ENCODE measurements at regions not wholly inside any gene's neighbourhood (a gene's known extent, or its start where the extent isn't known, plus 50 kb on each side); places are given as distances from the start of the nearest gene placed in this dataset.

DNA sequence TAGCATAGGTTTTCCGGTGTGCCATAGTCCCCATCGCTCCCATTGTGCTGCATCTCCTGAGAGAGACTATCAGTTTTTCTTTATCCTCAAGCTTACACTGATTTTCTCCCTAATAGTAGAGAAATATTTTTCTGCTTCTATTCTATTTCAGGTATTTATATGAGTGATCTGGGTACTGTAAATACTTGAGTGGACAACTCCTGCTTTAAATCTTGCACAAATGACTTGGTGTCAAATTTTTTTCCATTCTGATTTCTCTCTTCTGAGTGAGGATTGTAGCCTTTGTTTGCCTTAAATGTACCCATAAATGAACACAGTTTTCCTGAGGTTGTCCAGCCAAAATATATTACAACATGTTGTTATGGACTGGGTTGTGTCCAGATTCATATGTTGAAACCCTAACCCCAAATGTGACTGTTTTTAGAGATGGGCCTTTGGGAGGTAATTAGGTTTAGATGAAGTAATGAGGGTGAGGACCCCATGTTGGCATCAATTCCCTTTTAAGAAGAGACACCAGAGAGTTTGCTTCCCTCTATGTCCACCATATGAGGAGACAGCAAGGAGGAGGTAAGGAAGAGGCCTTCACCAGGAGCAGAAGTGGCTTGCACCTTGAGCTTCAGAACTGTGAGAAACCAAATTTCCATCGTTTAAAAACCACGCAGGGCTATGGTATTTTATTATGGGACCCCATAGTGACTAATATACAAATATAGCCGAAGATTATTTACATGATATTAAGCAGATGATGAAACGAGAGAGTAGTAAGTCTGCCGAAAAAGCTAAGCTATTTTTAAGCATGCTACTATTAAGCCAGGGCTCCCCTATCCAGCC, 336.4 kb upstream of the MPDZ start:
- TF ChIP-seq, protein P1, sequence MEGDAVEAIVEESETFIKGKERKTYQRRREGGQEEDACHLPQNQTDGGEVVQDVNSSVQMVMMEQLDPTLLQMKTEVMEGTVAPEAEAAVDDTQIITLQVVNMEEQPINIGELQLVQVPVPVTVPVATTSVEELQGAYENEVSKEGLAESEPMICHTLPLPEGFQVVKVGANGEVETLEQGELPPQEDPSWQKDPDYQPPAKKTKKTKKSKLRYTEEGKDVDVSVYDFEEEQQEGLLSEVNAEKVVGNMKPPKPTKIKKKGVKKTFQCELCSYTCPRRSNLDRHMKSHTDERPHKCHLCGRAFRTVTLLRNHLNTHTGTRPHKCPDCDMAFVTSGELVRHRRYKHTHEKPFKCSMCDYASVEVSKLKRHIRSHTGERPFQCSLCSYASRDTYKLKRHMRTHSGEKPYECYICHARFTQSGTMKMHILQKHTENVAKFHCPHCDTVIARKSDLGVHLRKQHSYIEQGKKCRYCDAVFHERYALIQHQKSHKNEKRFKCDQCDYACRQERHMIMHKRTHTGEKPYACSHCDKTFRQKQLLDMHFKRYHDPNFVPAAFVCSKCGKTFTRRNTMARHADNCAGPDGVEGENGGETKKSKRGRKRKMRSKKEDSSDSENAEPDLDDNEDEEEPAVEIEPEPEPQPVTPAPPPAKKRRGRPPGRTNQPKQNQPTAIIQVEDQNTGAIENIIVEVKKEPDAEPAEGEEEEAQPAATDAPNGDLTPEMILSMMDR (IDR thresholded peaks at IDR 0.05), result no peak
- TF ChIP-seq POLR2AphosphoS5 (IDR thresholded peaks at IDR 0.05) (no peak), POLR2A (IDR thresholded peaks at IDR 0.05) (no peak), EP300 (IDR thresholded peaks at IDR 0.05) (no peak)

All from stomach (tissue), 4 donors.